HCT116 (cell line): ENCODE measurements at regions not wholly inside any gene's neighbourhood (a gene's known extent, or its start where the extent isn't known, plus 50 kb on each side); places are given as distances from the start of the nearest gene placed in this dataset.

Experiments used
- ATAC-seq: fragments of 200-7000 bp; cut with Tn5 transposase; 2 replicates; pipeline ENCODE4 v1.9.1; 2020; ENCODE audit warnings: mild to moderate bottlenecking, moderate library complexity
- BruUV-seq: library from RNA; stranded (reverse); fragments of 400-500 nt; replicated peaks from 2 replicates; lab custom pipeline; 2021; lab: Mats Ljungman, UMichigan
- CTCF ChIA-PET: fragments of 300-600 bp; sonication (Branson Sonifier 250); formaldehyde crosslinking; loops from one replicate; lab custom pipeline; 2021; ENCODE audit warnings: antibody characterized with exemption; lab: Charles Lee
- POLR2A ChIA-PET: fragments of 300-600, 350-600 bp; sonication (Branson Sonifier 250); formaldehyde crosslinking; loops from one replicate; lab custom pipeline; 2021; ENCODE audit warnings: antibody characterized with exemption; lab: Charles Lee
- RAD21 ChIA-PET, 2 experiments: fragments of 300-600 bp; sonication (Branson Sonifier 250); formaldehyde crosslinking; loops; one replicate each; lab custom pipeline; 2023; ENCODE audit warnings: low total read pairs in 2 of 2; ENCODE audit not compliant: uncharacterized antibody in 2 of 2, unreplicated experiment in 2 of 2, low non-redundant PET in 1 of 2; lab: Charles Lee
- DNase-seq: peaks from one replicate; pipeline ENCODE4 v3.0.0-alpha.2; 2010; ENCODE audit warnings: low read depth, low spot score
- H2AFZ ChIP-seq: fragments of 200-600 bp; shearing (Covaris generic), sonication (generic); 2 replicates; pipeline ENCODE4 v1.6.1; 2017; ENCODE audit warnings: low read depth, mixed run types, mixed read lengths, antibody characterized with exemption, low read length; ENCODE audit not compliant: poor library complexity, severe bottlenecking
- H3K27ac ChIP-seq: 2 replicates; pipeline ENCODE4 v1.5.1; 2012; ENCODE audit warnings: low read depth, low read length
- H3K27me3 ChIP-seq: fragments of 200-600 bp; sonication (generic); 2 replicates; pipeline ENCODE4 v1.6.1; 2016; ENCODE audit warnings: mixed run types, low read length, mixed read lengths; ENCODE audit not compliant: insufficient read depth
- H3K36me3 ChIP-seq, 2 experiments: fragments of 200-500 bp in 1 of 2; fragments of 200-600 bp in 1 of 2; sonication (Bioruptor generic) in 1 of 2; sonication (generic) in 1 of 2; 2 replicates each; pipeline versions ENCODE4 v1.5.1 to v1.6.1; 2014 to 2016; ENCODE audit warnings: low read length in 2 of 2, inconsistent platforms in 1 of 2, mixed read lengths in 1 of 2, mixed run types in 1 of 2; ENCODE audit not compliant: insufficient read depth in 2 of 2, control insufficient read depth in 1 of 2
- H3K4me1 ChIP-seq, 2 experiments: fragments of 200-600 bp in 1 of 2; sonication (generic) in 1 of 2; 2 replicates each; pipeline versions ENCODE4 v1.5.1 to v1.6.1; 2012 to 2017; ENCODE audit warnings: low read length in 2 of 2, inconsistent platforms in 1 of 2, mild to moderate bottlenecking in 1 of 2, mixed read lengths in 1 of 2, mixed run types in 1 of 2, moderate library complexity in 1 of 2; ENCODE audit not compliant: insufficient read depth in 2 of 2, control insufficient read depth in 1 of 2
- H3K4me2 ChIP-seq: fragments of 200-600 bp; sonication (generic); 2 replicates; pipeline ENCODE4 v1.6.1; 2017; ENCODE audit warnings: mixed run types, low read length, mixed read lengths
- H3K4me3 ChIP-seq, 2 experiments: fragments of 200-600 bp in 1 of 2; sonication (generic) in 1 of 2; replicated peaks in 1 of 2; 2 replicates each; pipeline ENCODE4 v1.5.1; 2011 to 2016; ENCODE audit warnings: low read length in 2 of 2, control low read depth in 1 of 2, low read depth in 1 of 2, mild to moderate bottlenecking in 1 of 2, mixed read lengths in 1 of 2, mixed run types in 1 of 2
- H3K79me2 ChIP-seq: fragments of 200-600 bp; sonication (generic); 2 replicates; pipeline ENCODE4 v1.6.1; 2017; ENCODE audit warnings: mild to moderate bottlenecking, mixed run types, low read length, moderate library complexity, mixed read lengths; ENCODE audit not compliant: insufficient read depth
- H3K9ac ChIP-seq: fragments of 200-600 bp; sonication (generic); 2 replicates; pipeline ENCODE4 v1.6.1; 2016; ENCODE audit warnings: low read length, mixed read lengths
- H3K9me2 ChIP-seq: fragments of 200-600 bp; sonication (generic), shearing (Covaris generic); 2 replicates; pipeline ENCODE4 v1.6.1; 2017; ENCODE audit warnings: mixed run types, mild to moderate bottlenecking, moderate library complexity; ENCODE audit not compliant: insufficient read depth
- H3K9me3 ChIP-seq, 2 experiments: fragments of 200-500 bp in 1 of 2; fragments of 200-600 bp in 1 of 2; sonication (Bioruptor generic) in 1 of 2; sonication (generic) in 1 of 2; 2 replicates each; pipeline ENCODE4 v1.6.1; 2014 to 2017; ENCODE audit warnings: low read length in 2 of 2, mixed read lengths in 2 of 2, inconsistent platforms in 1 of 2, low read depth in 1 of 2, mild to moderate bottlenecking in 1 of 2, mixed run types in 1 of 2, moderate library complexity in 1 of 2; ENCODE audit not compliant: control insufficient read depth in 1 of 2, insufficient read depth in 1 of 2
- H4K20me1 ChIP-seq: fragments of 200-600 bp; sonication (generic), shearing (Covaris generic); 2 replicates; pipeline ENCODE4 v1.6.1; 2017; ENCODE audit warnings: mixed run types, mild to moderate bottlenecking, moderate library complexity; ENCODE audit not compliant: insufficient read depth
- ATF3 ChIP-seq: IDR thresholded peaks from 2 replicates; pipeline ENCODE4 v1.6.1; 2012
- CEBPB ChIP-seq: IDR thresholded peaks from 2 replicates; pipeline ENCODE4 v1.6.1; 2012; ENCODE audit warnings: low read depth
- ELF1 ChIP-seq: IDR thresholded peaks from 2 replicates; pipeline ENCODE4 v1.6.1; 2012; ENCODE audit warnings: low read depth, borderline replicate concordance
- FOSL1 ChIP-seq: IDR thresholded peaks from 2 replicates; pipeline ENCODE4 v1.6.1; 2012; ENCODE audit warnings: low read depth
- JUND ChIP-seq: IDR thresholded peaks from 2 replicates; pipeline ENCODE4 v1.6.1; 2012
- MAX ChIP-seq: IDR thresholded peaks from 2 replicates; pipeline ENCODE4 v1.6.1; 2012
- REST ChIP-seq: IDR thresholded peaks from 2 replicates; pipeline ENCODE4 v1.6.1; 2012; ENCODE audit warnings: low read depth
- SIN3A ChIP-seq: IDR thresholded peaks from 2 replicates; pipeline ENCODE4 v1.6.1; 2012; ENCODE audit warnings: low read depth
- SRF ChIP-seq: IDR thresholded peaks from 2 replicates; pipeline ENCODE4 v1.6.1; 2012; ENCODE audit warnings: low read depth
- TCF7L2 ChIP-seq: IDR thresholded peaks from 2 replicates; pipeline ENCODE4 v1.7.0; 2011; ENCODE audit warnings: borderline replicate concordance, inconsistent platforms; ENCODE audit not compliant: insufficient read depth, insufficient read length; ENCODE audit errors: extremely low read depth
- YY1 ChIP-seq: IDR thresholded peaks from 2 replicates; pipeline ENCODE4 v1.6.1; 2011; ENCODE audit warnings: low read length, low read depth, moderate library complexity, mild to moderate bottlenecking; ENCODE audit not compliant: insufficient replicate concordance; ENCODE audit errors: extremely low read depth
- ZBTB33 ChIP-seq: IDR thresholded peaks from 2 replicates; pipeline ENCODE4 v1.6.1; 2011; ENCODE audit warnings: mild to moderate bottlenecking, low read length, moderate library complexity; ENCODE audit not compliant: insufficient replicate concordance; ENCODE audit errors: extremely low read depth
- intact Hi-C: fragments of 100-400 bp; cut with micrococcal nuclease; formaldehyde crosslinking; loops from 2 replicates; pipeline ENCODE4 v1.10.0; 2022

- TF ChIP-seq SIN3A (no peak), SRF (no peak), CEBPB (no peak), JUND (no peak), YY1 (no peak), ELF1 (no peak), MAX (no peak), ZBTB33 (no peak), ATF3 (no peak), TCF7L2 (no peak), FOSL1 (no peak), REST (no peak)
- TF ChIP-seq, all 23 proteins: peak for 0
- ChIA-PET RAD21 (no interaction called here), POLR2A (no interaction called here), CTCF (no interaction called here)
- Histone ChIP-seq H3K4me3 (no peak overlapping the region), H3K27ac (no peak overlapping the region), H3K4me1 (no peaks in the 10 kb centered on the region), H2AFZ (no peak overlapping the region), H3K9ac (no peak overlapping the region), H3K9me2 (no peaks in the 10 kb centered on the region), H3K4me2 (no peak overlapping the region), H3K9me3 (no peaks in the 10 kb centered on the region), H4K20me1 (no peaks in the 10 kb centered on the region), H3K79me2 (no peaks in the 10 kb centered on the region), H3K36me3 (no peaks in the 10 kb centered on the region), H3K27me3 (peaks cover 70% of the 10 kb centered on the region)
- no peak for DNase-seq
- intact Hi-C loops, result no loop called here
- ATAC-seq, result no peak
- no TSS peak for BruUV-seq
Measured at GRCh38 chr1:36673202-36673601, 190.5 kb upstream of the CSF3R start.
